ENCODE measurements at regions not wholly inside any gene's neighbourhood (a gene's known extent, or its start where the extent isn't known, plus 50 kb on each side); places are given as distances from the start of the nearest gene placed in this dataset.

DNA sequence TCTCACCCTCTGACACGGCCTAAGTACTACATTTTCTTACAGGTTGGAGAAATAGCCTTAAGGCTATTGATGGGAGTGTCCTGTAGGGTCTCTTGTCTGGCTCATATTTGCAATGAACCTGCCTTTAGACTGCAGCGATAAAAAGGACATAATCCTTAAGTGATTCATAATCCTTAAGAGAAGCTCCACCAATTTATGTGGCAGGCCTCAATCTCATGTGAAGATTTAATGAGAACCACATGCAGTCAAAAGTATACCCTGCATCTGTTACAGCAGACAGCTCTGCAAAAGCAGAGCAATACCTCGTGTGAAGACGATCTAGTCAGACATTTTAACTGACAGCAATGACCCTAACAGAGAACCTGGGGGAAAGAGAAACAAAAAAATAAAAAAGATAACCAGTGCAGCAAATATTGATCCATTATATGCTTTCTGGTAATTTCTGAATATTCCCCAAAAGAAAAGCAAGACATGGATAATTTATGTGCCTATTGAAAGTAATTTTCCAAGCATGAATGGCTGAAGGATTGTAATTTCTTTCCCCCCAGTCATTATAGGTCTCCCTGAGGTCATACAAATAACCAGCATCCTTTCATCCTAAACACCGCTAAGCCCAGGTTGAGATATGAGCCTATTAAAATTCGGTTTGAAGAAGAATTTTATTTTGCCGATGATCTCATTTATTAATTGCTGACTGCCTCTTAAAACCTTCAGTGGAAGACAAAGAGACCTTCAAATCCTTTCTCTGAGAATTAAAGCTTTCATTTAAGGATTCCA is 321.8 kb upstream of the NBEA start:
- TF ChIP-seq POLR2A (IDR thresholded peaks at IDR 0.05): no peak
- TF ChIP-seq, protein P1, sequence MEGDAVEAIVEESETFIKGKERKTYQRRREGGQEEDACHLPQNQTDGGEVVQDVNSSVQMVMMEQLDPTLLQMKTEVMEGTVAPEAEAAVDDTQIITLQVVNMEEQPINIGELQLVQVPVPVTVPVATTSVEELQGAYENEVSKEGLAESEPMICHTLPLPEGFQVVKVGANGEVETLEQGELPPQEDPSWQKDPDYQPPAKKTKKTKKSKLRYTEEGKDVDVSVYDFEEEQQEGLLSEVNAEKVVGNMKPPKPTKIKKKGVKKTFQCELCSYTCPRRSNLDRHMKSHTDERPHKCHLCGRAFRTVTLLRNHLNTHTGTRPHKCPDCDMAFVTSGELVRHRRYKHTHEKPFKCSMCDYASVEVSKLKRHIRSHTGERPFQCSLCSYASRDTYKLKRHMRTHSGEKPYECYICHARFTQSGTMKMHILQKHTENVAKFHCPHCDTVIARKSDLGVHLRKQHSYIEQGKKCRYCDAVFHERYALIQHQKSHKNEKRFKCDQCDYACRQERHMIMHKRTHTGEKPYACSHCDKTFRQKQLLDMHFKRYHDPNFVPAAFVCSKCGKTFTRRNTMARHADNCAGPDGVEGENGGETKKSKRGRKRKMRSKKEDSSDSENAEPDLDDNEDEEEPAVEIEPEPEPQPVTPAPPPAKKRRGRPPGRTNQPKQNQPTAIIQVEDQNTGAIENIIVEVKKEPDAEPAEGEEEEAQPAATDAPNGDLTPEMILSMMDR (IDR thresholded peaks at IDR 0.05): no peak
- H3K27me3 ChIP-seq: no peaks in the 10 kb centered on the region
- no peaks in the 10 kb centered on the region for H3K36me3 ChIP-seq
- H3K4me3 ChIP-seq: no peak overlapping the region
- H3K27ac ChIP-seq: no peak overlapping the region
- H3K4me1 ChIP-seq: no peaks in the 10 kb centered on the region
- DNase-seq: no peak
- H3K9me3 ChIP-seq: no peaks in the 10 kb centered on the region

GRCh38 chr13:34620862-34621261 is 321.2 kb upstream of the NBEA start:
- Histone ChIP-seq H3K27me3 (no peaks in the 10 kb centered on the region), H3K9me3 (no peaks in the 10 kb centered on the region)
- TF ChIP-seq, protein P1 (IDR thresholded peaks at IDR 0.05): no peak
- no peak for TF ChIP-seq POLR2A (IDR thresholded peaks at IDR 0.05)

DNA sequence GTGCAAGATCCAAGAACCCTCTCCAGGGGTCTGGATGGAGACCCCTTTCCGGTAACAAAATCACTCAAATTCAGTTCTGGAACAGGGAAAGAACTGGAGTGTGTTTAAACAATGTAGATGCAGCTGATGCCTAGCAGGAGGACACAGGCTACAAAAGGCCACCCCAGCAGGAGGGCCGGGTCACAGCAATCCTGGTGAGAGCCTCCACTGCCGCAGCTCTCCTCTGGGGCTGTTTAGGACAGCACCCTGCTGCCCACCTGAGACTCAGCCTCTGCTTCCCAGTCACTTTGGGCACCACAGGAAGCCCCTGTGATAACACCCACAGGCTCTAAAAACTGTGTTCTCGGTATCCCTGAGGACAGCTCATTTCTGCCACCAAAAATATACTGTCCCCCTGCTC is 318.7 kb upstream of the NBEA start:
- Histone ChIP-seq H3K27ac (no peak overlapping the region), H3K27me3 (no peaks in the 10 kb centered on the region), H3K9me3 (no peaks in the 10 kb centered on the region), H3K36me3 (no peaks in the 10 kb centered on the region), H3K4me1 (no peaks in the 10 kb centered on the region), H3K4me3 (no peak overlapping the region)
- DNase-seq: no peak
- no peak for TF ChIP-seq POLR2A (IDR thresholded peaks at IDR 0.05)

More at GRCh38 chr13:34620862-34621261, 321.2 kb upstream of the NBEA start:
- H3K4me3 ChIP-seq: no peak overlapping the region
- H3K4me1 ChIP-seq: no peaks in the 10 kb centered on the region
- no peaks in the 10 kb centered on the region for H3K36me3 ChIP-seq
- no peak overlapping the region for H3K27ac ChIP-seq
- DNase-seq: no peak

DNA sequence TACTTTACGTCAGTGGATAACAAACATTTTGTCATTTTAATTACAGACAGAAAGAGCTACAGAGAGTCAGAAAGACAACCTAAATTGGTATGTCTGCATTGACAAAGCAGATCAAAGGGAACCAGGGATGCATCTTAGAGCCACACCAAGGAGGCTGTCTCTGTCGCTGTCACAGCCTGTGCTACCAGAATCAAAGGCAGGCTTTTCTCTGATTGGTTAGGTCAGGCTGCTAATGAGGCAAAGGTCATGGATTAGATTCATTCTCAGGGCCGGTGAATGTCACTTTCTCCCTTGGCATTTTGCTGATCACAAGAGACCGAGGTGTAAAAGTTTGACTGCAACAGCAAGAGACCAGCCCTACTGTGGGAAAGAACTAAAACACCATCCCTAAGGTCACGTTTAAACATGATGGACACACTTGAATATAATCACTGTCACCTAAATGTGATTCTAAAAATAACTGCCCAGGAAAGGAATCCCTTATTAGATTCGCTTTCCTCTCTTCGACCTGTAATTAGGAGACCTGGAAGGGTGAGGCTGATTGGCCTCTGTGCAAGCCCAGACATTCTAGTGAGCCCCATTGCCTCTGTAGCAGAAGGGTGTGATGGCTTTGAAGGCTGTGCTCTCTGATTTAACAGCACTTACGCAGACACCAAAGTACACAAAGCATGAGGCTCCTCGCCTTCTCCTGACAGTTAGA is 314.4 kb upstream of the NBEA start:
- Histone ChIP-seq H3K27ac (no peak overlapping the region), H3K4me3 (no peak overlapping the region), H3K27me3 (no peaks in the 10 kb centered on the region), H3K4me1 (no peaks in the 10 kb centered on the region), H3K9me3 (no peaks in the 10 kb centered on the region), H3K36me3 (no peaks in the 10 kb centered on the region)
- TF ChIP-seq, protein P1 (IDR thresholded peaks at IDR 0.05): no peak
- no peak for TF ChIP-seq POLR2A (IDR thresholded peaks at IDR 0.05)
- no peak for DNase-seq

- Histone ChIP-seq H3K36me3 (no peaks in the 10 kb centered on the region), H3K4me3 (no peak overlapping the region), H3K27me3 (no peaks in the 10 kb centered on the region), H3K27ac (no peak overlapping the region), H3K4me1 (no peaks in the 10 kb centered on the region), H3K9me3 (no peaks in the 10 kb centered on the region)
- DNase-seq: no peak
- TF ChIP-seq POLR2A (IDR thresholded peaks at IDR 0.05): no peak
These were observed 313.8 kb upstream of the NBEA start for GRCh38 chr13:34628209-34628682.

GRCh38 chr13:34634448-34634847 is 307.6 kb upstream of the NBEA start:
- H3K4me1 ChIP-seq: no peaks in the 10 kb centered on the region
- no peaks in the 10 kb centered on the region for H3K9me3 ChIP-seq
- TF ChIP-seq, protein P1 (IDR thresholded peaks at IDR 0.05): no peak
- no peak for TF ChIP-seq POLR2A (IDR thresholded peaks at IDR 0.05)
- H3K4me3 ChIP-seq: no peak overlapping the region
- no peaks in the 10 kb centered on the region for H3K27me3 ChIP-seq
- DNase-seq: no peak
- no peaks in the 10 kb centered on the region for H3K36me3 ChIP-seq
- H3K27ac ChIP-seq: no peak overlapping the region

All from Peyer's patch (tissue), 4 donors.